ENCODE measurements at regions not wholly inside any gene's neighbourhood (a gene's known extent, or its start where the extent isn't known, plus 50 kb on each side); places are given as distances from the start of the nearest gene placed in this dataset.

DNA sequence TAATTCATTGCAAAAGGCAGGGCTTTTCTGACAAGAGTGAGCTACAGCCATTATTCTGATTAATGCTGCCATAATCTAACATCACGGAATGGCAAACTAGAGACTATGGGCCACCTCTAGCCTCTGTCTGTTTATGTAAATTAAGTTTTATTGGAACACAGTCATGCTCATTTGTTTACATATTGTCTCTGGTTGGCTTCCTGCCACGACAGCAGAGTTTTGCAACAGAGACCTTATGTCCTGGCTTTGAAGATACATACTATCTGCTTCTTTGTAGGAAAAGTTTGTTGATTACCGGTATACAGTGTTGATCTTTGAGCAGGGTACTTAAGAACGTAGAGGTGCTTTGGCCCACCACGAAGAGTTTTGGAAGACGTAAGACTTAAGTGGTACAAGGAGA lies 715.9 kb upstream of the RBFOX1 start:
- DNase-seq (ENCODE audit: low read depth in 3 of 3, low spot score in 1 of 3), result no peak

DNA sequence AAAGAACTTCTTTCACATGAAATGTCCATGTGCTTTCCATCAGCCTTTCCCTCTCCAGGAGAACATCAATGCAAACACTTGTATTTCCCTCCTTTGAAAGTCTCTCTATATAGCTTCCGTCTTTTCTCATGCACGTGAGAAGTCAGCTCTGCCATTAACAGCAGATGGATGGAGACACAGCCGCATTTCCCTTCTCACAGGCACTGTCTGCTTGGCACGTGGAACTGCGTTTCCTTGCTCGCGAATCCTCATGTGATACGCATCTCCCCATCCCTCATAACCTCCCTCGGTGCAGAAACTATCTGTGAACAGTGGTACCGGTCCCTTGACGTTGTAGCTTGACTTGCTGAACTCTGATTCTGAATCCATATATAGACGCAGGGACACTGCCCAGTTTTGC lies 717.0 kb upstream of the RBFOX1 start:
- no peak for DNase-seq (ENCODE audit: low read depth in 3 of 3, low spot score in 1 of 3)

DNA sequence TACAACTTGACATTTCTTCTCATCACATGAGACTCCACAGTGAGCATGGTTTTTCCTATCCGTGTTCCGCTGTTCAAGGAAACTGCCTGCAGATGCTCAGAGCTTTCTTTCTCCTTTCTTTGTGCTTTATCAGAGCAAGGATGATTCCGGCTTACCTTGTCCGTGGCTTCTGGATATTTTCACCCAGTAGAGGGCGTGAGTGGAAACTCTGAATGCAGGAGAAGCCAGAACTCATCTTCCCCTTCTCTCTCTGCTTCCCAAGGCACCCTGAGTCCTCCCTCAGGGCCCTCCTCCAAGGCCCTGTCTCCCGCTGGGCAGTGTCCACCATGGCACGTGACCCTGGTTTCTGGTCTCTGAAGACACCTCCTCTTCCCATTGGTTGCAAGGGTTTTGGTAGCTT lies 721.1 kb upstream of the RBFOX1 start:
- DNase-seq (ENCODE audit: low read depth in 3 of 3, low spot score in 1 of 3), result no peak

DNA sequence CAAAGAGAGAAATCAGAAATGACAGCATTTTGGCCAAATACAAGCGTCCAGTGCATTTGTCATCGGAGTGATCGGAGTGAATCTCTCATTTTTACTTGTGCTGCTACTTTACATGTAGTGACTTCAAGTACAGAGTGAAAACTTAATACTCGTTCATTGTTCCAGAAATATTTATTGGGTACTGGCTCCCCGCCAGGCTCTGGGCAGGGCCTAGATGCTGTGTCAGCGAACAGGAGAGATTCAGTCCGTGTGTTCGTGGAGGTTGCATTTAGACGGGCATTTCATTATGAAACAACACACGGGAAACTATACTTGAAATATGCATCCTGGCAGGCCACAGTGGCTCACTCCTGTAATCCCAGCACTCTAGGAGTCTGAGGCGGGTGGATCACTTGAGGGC lies 727.2 kb upstream of the RBFOX1 start:
- no peak for DNase-seq (ENCODE audit: low read depth in 3 of 3, low spot score in 1 of 3)

DNA sequence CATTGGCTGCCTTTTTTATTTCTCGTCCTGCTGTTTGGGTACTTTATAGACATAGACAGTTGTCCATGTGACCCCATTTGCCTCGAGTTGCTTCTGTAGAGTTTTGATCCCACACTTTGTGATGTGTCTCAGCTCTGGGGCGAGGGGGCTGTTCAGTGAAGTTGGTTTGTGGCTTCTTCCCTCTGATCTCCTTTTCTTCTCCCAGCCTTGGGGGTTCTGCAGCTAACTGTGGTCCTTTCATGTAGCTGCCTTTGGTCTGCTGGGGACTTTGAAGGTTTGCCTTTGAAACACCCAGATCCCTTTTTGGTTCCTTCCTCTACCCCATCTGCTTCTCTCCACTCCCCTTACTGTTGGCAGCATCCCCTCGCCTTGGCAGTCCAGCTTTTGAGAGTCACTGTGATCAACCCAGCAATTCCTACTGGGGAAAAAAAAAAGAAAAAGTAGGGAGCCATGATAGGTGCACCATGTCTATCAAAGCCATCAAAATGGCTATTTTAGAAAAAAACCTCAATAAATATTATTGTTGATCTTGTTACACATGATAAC lies 728.8 kb upstream of the RBFOX1 start:
- DNase-seq (ENCODE audit: low read depth in 3 of 3, low spot score in 1 of 3), result no peak

DNA sequence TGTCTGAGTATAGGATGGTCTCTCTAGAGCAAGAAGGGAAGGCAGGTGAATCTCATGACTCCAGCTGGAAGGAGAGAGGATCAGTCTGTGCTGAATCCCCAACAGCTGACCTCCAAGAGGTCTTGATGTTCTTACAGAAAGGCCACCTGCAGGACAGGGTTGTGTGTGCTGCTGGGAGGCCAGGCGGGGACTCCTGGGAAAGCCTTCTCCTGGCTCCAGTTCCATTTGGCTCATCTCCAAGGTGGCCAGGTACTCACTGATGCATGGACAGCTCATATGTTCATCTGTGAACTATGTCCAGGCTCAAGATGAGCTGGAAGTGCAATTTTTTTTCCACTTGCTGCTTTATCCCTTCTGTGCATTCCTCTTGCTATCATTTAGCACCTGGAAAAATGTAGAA lies 730.2 kb upstream of the RBFOX1 start:
- DNase-seq (ENCODE audit: low read depth in 3 of 3, low spot score in 1 of 3), result no peak

DNA sequence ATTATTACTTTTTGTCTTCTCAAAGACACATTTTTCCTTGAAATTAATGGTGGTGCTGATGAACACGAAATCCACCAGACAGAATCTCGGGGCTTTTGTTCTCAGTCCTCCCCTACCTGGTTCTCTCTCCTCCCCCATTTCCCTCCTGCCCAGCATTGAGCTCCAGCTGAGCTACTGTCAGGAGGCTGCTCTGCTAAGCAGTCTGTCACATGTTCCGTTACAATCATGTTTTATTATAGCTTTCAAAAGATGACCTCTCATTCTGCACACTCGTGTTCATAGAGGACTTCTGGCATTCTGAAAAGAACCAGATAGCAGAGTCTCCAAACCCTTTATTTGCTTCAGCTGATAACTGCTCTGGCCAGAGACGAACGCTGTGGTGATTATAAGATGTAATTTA lies 732.5 kb upstream of the RBFOX1 start:
- no peak for DNase-seq (ENCODE audit: low read depth in 3 of 3, low spot score in 1 of 3)

DNA sequence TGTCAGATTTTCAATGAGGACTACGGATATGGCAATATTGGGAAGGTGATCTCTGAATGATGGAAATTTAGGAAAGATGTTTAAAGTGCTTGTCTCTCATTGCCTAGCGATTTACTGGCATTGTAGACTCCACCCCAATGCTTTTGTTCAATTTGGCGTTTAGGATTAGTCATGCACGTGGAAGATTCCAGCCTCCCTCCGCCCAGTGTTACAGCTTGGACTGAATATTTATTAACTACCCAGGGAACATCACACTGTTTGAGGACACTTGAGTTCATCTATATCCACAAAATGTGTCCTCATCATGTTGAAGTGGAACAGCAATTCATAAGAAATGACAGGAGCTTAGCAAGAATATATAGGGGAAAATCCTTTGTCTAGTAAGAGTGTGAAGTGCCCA lies 738.8 kb upstream of the RBFOX1 start:
- no peak for DNase-seq (ENCODE audit: low read depth in 3 of 3, low spot score in 1 of 3)

DNA sequence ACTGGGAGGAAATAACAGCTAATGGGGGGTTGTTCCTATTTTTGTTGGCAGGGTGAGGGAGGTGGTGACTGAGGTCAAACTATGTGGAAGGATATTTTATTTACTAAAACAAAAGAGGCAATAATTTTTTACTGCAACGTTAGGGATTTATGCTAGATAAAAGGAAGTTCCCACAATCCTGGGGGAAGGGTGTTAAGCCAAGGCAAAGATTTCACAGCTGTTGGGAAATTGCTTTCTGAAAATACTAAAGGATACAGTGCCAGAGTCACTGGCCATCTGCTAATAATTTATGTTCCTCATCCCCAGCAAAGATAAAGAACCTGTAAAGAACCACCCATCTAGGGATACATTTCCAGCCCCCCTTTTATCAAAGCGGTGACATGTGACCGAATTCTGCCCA lies 756.0 kb upstream of the RBFOX1 start:
- no peak for DNase-seq (ENCODE audit: low read depth in 3 of 3, low spot score in 1 of 3)

DNA sequence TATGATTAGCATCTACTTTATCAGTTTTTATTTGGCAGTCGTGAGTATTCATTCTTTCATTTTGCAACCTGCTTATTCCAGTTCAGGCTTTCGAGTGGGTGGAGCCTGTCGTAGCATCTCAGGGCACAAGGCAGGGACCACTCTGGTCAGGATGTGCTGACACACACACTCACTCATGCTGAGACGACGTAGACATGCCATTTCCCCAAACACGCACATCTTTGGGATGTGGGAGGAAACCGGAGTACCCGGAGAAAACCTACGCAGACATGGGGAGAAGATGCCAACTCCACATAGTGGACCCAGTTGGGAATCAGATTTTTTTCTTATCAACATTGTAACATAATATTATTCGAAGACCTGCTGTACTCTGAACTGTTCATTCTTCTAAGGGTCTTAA lies 756.5 kb upstream of the RBFOX1 start:
- DNase-seq (ENCODE audit: low read depth in 3 of 3, low spot score in 1 of 3), result no peak

DNA sequence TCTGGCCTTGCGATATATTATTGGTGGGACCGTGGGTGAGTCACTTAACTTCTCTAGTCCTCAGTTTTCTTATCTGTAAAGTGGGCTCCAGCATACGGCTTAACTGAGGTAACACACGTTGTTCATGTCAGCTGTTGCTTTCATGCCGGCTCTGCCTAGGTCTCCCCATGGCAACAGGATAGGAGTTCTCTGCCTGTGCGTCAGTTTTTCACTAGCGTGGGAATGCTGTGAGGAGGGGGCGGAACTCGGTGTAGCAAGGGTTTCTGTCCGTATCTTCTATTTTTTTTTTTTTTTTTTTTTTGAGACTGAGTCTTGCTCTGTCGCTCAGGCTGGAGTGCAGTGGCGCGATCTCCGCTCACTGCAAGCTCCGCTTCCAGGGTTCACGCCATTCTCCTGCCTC lies 758.5 kb upstream of the RBFOX1 start:
- DNase-seq (ENCODE audit: low read depth in 3 of 3, low spot score in 1 of 3), result no peak

DNA sequence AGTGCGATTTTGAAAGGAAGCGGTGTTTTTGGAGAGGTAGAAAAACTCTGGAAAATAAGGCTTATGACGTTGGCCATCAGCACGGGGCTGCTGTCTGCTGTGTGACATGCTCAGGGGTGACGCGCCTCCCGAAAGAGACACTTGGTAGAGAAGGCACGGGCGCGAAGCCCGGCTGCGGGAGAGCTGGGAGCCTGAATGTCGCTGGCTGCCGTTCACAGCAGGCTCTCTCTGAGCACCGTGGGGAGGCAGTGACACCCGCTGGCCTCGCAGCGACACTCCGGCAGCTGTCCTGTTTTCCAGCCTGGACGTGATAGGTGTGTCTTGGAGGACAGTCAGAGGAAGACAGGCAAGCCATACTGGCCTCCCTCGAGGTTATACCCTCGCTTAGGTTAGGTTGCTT lies 759.1 kb upstream of the RBFOX1 start:
- DNase-seq (ENCODE audit: low read depth in 3 of 3, low spot score in 1 of 3), result no peak

DNA sequence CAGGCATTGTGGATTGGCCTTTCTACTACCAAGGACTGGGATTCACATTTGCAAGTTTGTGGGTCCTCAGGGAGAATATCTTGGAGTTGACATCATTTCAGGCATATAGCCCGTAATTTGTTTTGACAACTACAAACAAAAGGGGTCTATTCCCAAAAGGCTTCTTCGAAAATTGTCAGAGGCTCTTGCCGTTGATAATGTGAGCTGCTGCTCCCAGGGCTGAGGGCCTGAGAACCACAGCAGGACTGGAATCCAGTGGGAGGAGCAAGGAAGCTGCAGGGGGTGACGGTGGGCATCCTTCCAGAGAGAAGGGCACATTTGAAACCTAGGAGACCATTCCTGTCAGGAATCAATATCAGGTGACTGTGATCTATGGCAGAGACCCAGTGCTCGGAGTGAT lies 761.6 kb upstream of the RBFOX1 start:
- no peak for DNase-seq (ENCODE audit: low read depth in 3 of 3, low spot score in 1 of 3)

DNA sequence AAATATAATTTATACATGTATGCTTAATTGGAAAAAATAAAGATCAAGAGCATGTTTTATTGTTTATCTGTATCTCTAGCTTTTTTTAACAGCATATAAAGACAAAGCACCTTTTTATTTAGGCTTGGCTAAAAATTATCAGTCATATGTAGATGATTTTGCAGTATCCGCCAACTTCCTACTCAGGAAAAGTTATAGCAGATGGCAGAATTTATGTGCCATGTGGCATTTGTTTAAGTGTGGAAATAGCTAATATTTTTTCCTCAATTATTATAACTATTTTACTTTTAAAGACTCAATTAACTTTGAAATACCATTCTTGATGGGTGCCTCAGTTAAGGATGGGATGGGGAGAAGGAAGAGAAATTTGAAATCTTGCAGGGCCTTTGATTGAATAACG lies 762.1 kb upstream of the RBFOX1 start:
- DNase-seq (ENCODE audit: low read depth in 3 of 3, low spot score in 1 of 3), result no peak

DNA sequence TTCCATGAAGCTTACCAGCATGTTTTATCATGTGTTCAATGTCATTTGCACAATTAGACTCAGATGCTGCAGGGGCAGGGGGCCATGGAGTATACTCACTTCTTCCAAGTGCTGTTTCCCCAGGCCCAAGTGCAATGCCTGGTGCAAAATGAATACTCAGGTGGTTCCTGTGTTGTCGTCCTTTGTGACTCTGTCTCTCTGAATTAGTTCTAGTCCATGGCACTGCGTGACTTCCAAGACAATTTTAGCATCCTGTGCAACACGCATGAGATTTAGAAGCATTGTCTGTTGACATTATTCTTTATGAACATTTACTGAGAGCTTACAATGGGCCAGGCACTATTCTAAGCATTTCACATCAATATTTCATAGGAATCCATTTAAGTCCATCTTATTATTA lies 769.7 kb upstream of the RBFOX1 start:
- no peak for DNase-seq (ENCODE audit: low read depth in 3 of 3, low spot score in 1 of 3)

DNA sequence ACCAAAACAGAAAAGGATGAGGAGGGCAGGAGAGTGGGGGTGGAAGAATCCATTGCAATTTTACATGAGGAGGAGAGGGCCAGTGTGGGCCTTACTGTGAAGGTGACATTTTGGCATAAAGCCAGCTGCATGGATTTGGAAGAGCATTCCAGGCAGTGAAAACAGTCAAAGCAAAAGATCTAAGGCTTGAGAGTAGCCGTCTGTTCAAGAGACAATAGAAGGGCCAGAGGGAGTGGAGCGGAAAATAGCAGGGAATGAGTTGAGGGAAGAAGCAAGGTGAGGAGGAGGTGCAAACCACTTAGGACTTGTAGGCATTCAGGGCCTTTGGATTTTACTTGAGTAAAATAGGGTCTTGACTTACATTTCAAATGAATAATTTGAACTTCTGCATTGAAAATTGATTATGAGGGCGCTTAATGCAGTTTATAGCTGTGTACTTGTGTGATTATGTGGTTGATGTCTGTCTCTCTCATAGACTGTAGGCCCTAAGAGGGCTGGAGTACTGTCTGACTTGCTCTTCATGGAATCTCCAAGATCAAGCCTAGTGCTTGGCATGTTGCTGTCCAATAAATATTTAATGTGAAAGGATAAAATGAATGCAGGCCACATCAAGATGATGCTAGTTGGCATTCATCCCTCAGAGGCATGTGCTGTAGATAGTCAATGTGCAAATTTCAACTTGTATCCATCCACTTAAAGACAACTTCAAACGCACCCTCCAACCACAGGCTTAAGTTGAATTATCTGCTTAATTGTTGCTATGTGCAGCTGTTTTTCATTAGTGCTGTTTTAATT lies 772.1 kb upstream of the RBFOX1 start:
- DNase-seq (ENCODE audit: low read depth in 3 of 3, low spot score in 1 of 3), result no peak

DNA sequence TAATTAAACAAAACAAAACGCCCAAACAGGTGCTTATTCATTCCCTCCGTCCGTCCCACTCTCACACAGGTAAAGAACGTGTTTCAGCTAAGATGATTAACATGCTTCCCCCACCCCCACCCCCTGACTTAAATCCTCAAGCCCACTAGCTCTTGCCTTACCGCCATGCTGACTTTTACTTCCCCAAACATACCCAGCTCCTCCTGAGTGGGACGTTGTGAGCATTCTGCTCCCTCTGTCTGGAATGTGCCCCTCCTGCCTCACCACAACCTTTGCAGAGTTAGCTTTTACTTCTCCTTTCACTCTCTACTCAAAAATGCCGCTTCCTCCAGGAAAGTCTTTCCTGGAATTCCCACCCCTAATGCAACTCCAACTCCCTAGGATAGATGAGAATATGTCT lies 774.0 kb upstream of the RBFOX1 start:
- no peak for DNase-seq (ENCODE audit: low read depth in 3 of 3, low spot score in 1 of 3)

DNA sequence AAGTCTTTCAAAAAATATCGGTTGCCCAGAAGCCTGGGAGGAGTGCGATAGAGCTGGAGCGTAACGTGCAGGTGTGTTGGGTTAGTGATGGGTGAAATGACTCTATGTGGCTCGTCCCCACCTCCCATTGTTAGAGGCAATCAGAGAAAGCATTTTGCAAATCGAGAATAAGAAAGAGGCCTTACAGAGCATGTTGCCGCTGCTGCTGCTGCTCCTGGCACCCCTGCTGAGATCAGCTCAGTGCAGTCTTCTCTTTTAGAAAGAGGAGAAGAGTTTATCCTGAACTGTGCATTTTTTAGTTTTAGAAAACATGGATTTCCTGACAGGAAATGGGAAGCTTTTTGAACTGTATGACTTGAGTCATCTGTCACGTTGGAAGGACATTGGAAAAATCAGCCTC lies 774.5 kb upstream of the RBFOX1 start:
- DNase-seq (ENCODE audit: low read depth in 3 of 3, low spot score in 1 of 3), result no peak

DNA sequence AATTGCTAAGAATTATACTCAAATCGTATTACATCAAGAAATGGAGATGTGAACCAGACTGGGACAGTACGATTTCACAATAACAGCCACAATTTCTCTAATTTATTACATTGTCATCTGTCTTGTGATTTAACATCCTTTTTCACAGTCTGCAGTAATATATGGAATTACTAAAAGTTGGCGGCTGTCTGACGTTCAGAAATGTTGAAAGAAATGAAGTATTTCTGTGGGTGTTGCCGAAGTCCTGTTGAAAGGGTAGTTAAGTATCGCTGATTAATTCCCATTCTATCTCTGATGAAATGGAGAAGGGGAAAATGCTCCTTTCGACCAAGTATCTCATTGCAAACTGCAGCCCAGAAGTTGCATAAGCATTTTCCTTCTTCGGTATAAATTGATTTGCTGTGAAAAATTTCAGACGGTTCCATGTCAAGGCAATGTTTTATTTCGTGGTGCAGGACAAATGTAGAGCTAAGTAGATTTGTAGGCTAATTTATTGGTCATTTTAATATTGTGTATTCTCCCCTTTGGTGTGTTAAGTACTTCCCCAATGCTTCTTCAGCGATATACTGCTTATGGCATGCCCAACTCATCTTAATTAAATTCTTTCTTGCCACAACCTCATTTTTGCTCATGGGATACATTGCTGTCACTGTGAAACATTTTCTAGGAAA lies 775.2 kb upstream of the RBFOX1 start:
- DNase-seq (ENCODE audit: low read depth in 3 of 3, low spot score in 1 of 3), result no peak

DNA sequence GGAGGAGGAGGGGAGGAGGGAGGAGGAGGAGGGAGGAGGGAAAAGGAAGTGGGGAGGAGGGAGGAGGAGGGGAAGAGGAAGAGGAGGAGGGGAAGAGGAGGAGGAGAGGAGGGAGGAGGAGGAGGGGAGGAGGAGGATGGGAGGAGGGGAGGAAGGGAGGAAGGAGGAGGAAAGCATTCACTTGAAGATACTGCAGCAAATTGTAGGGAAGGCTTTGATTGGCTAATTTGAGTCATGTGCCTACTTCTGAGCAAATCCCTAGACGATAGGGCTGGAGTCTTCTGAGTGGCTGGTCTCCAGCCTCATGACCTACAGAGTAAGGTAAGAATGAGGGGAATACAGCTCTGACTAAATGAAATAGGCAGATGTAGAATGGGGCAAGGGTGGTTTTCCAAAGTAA lies 783.2 kb upstream of the RBFOX1 start:
- no peak for DNase-seq (ENCODE audit: low read depth in 3 of 3, low spot score in 1 of 3)

DNA sequence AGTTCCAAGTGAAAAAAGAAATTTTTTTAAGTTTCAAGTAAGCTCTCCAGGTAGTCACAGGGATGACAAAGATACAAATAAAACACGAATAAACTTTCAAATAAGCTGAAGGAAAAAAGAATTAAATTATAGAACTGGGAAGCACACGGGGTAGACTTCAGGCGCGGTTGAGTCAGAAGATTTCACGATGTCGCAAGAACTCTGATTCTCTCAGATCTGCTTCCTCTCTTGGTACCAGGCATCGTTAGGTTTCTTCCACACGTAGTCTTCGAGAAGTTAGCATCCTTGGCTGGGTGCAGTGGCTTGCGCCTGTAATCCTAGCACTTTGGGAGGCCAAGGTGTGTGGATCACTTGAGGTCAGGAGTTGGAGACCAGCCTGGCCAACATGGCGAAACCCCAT lies 784.1 kb upstream of the RBFOX1 start:
- no peak for DNase-seq (ENCODE audit: low read depth in 3 of 3, low spot score in 1 of 3)

DNA sequence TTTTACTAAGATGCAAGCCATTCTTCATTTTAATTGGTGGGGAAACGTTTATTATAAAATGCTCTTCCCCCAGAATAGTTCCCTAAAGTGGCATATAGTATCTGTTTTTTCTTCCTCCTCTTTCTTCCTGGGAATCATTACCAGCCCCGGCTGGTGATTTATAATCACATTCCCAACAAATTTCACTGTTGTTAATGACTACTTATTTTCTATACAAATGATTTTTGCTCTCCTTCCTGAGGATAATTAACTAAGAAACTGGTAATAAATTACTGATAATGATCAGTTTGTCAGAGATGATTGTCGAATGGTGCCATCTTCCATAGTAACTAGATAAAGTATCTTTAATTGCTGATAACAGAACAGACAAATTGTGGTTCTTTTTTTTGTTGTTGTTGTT lies 785.5 kb upstream of the RBFOX1 start:
- DNase-seq (ENCODE audit: low read depth in 3 of 3, low spot score in 1 of 3), result no peak

DNA sequence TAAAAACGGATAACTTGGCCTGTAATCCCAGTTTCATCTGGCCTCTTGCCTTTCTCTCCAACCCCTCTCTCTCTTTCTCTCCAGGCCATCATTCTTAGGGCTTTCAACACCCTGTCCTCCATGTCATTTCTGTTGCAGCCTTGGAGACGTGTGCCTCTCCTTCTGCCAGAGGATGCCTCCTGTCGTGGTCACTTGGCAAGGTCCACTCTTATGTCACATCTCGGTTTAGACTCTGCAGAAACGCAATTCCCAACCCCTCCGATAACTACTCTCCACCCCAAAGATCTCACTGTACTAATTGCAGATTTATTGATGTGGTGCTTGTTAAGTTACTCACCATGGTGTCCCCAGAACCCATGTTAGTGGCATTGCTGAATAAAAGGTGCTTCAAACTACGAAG lies 787.3 kb upstream of the RBFOX1 start:
- no peak for DNase-seq (ENCODE audit: low read depth in 3 of 3, low spot score in 1 of 3)
